Activated naive CD4-positive, alpha-beta T cell treated with anti-CD3 and anti-CD28 coated beads, Interleukin-2, amount 50 U/mL, for 24 hours (primary cell): ENCODE measurements at regions not wholly inside any gene's neighbourhood (a gene's known extent, or its start where the extent isn't known, plus 50 kb on each side); places are given as distances from the start of the nearest gene placed in this dataset.

ENCODE experiments used
- H3K27ac Mint-ChIP-seq: one replicate; pipeline ENCODE4 v1.8.0; 2021; ENCODE audit warnings: mild to moderate bottlenecking, mixed read lengths
- H3K27me3 Mint-ChIP-seq: one replicate; pipeline ENCODE4 v1.8.0; 2021; ENCODE audit warnings: mixed read lengths
- H3K36me3 Mint-ChIP-seq: one replicate; pipeline ENCODE4 v1.8.0; 2021; ENCODE audit warnings: mixed read lengths
- H3K4me1 Mint-ChIP-seq: one replicate; pipeline ENCODE4 v1.8.0; 2021; ENCODE audit warnings: mixed read lengths
- H3K4me3 Mint-ChIP-seq: one replicate; pipeline ENCODE4 v1.8.0; 2021; ENCODE audit warnings: mild to moderate bottlenecking, mixed read lengths
- H3K9me3 Mint-ChIP-seq: one replicate; pipeline ENCODE4 v1.8.0; 2021; ENCODE audit warnings: mixed read lengths

- Mint-ChIP-seq H3K36me3 (no peaks in the 10 kb centered on the region), H3K4me3 (no peak overlapping the region)
Observed at GRCh38 chr10:8990280-8990987, 935.9 kb downstream of the GATA3 start.

GRCh38 chr10:8992009-8992408 lies 937.5 kb downstream of the GATA3 start:
- H3K4me3 Mint-ChIP-seq = no peak overlapping the region
- H3K36me3 Mint-ChIP-seq = no peaks in the 10 kb centered on the region
- no peak overlapping the region for H3K27ac Mint-ChIP-seq
- H3K9me3 Mint-ChIP-seq = no peaks in the 10 kb centered on the region
- no peaks in the 10 kb centered on the region for H3K27me3 Mint-ChIP-seq
- H3K4me1 Mint-ChIP-seq = peaks cover 11% of the 10 kb centered on the region

More at GRCh38 chr10:8990280-8990987, 935.9 kb downstream of the GATA3 start:
- H3K27me3 Mint-ChIP-seq = no peaks in the 10 kb centered on the region
- no peaks in the 10 kb centered on the region for H3K9me3 Mint-ChIP-seq
- H3K4me1 Mint-ChIP-seq = peaks cover 11% of the 10 kb centered on the region
- no peak overlapping the region for H3K27ac Mint-ChIP-seq

- Mint-ChIP-seq H3K36me3 (no peaks in the 10 kb centered on the region), H3K9me3 (no peaks in the 10 kb centered on the region), H3K27ac (no peak overlapping the region), H3K4me1 (peaks cover 11% of the 10 kb centered on the region), H3K4me3 (no peak overlapping the region), H3K27me3 (no peaks in the 10 kb centered on the region)
Observed at GRCh38 chr10:8993864-8994263, 939.4 kb downstream of the GATA3 start.

- H3K36me3 Mint-ChIP-seq = no peaks in the 10 kb centered on the region
- H3K4me1 Mint-ChIP-seq = no peaks in the 10 kb centered on the region
- H3K4me3 Mint-ChIP-seq = no peak overlapping the region
- no peaks in the 10 kb centered on the region for H3K9me3 Mint-ChIP-seq
- no peaks in the 10 kb centered on the region for H3K27me3 Mint-ChIP-seq
- H3K27ac Mint-ChIP-seq = no peak overlapping the region
Observed at GRCh38 chr10:8998751-8999150, 944.3 kb downstream of the GATA3 start.

GRCh38 chr10:9003122-9003521 lies 948.6 kb downstream of the GATA3 start:
- Mint-ChIP-seq H3K9me3 (no peaks in the 10 kb centered on the region), H3K4me3 (no peak overlapping the region), H3K4me1 (peaks cover 26% of the 10 kb centered on the region), H3K27ac (no peak overlapping the region), H3K27me3 (no peaks in the 10 kb centered on the region), H3K36me3 (no peaks in the 10 kb centered on the region)

- no peaks in the 10 kb centered on the region for H3K27me3 Mint-ChIP-seq
- H3K36me3 Mint-ChIP-seq = no peaks in the 10 kb centered on the region
- no peak overlapping the region for H3K27ac Mint-ChIP-seq
- H3K9me3 Mint-ChIP-seq = no peaks in the 10 kb centered on the region
- no peak overlapping the region for H3K4me3 Mint-ChIP-seq
- H3K4me1 Mint-ChIP-seq = peaks cover 40% of the 10 kb centered on the region
Observed at GRCh38 chr10:9004736-9005135, 950.2 kb downstream of the GATA3 start.

- Mint-ChIP-seq H3K36me3 (no peaks in the 10 kb centered on the region), H3K9me3 (no peaks in the 10 kb centered on the region), H3K27ac (no peak overlapping the region), H3K4me1 (peaks cover 56% of the 10 kb centered on the region), H3K27me3 (no peaks in the 10 kb centered on the region), H3K4me3 (no peak overlapping the region)
Observed at GRCh38 chr10:9009505-9009904, 955.0 kb downstream of the GATA3 start.

- Mint-ChIP-seq H3K27me3 (no peaks in the 10 kb centered on the region), H3K27ac (peak overlapping the region; percentile 23), H3K9me3 (no peaks in the 10 kb centered on the region), H3K36me3 (no peaks in the 10 kb centered on the region), H3K4me3 (peak overlapping the region; percentile 11), H3K4me1 (peaks cover 60% of the 10 kb centered on the region)
Observed at GRCh38 chr10:9010093-9010492, 955.6 kb downstream of the GATA3 start.

- Mint-ChIP-seq H3K4me3 (no peak overlapping the region), H3K27me3 (no peaks in the 10 kb centered on the region), H3K36me3 (no peaks in the 10 kb centered on the region), H3K9me3 (no peaks in the 10 kb centered on the region), H3K4me1 (peaks cover 55% of the 10 kb centered on the region), H3K27ac (no peak overlapping the region)
Observed at GRCh38 chr10:9010931-9011670, 956.6 kb downstream of the GATA3 start.

GRCh38 chr10:9012312-9012711 lies 957.8 kb downstream of the GATA3 start:
- H3K9me3 Mint-ChIP-seq = no peaks in the 10 kb centered on the region
- H3K27me3 Mint-ChIP-seq = no peaks in the 10 kb centered on the region
- no peaks in the 10 kb centered on the region for H3K36me3 Mint-ChIP-seq
- no peak overlapping the region for H3K27ac Mint-ChIP-seq
- no peak overlapping the region for H3K4me3 Mint-ChIP-seq
- H3K4me1 Mint-ChIP-seq = peaks cover 44% of the 10 kb centered on the region

GRCh38 chr10:9015005-9015404 lies 960.5 kb downstream of the GATA3 start:
- H3K4me1 Mint-ChIP-seq = peaks cover 20% of the 10 kb centered on the region
- H3K27me3 Mint-ChIP-seq = no peaks in the 10 kb centered on the region
- no peaks in the 10 kb centered on the region for H3K9me3 Mint-ChIP-seq
- H3K27ac Mint-ChIP-seq = no peak overlapping the region
- H3K4me3 Mint-ChIP-seq = no peak overlapping the region
- no peaks in the 10 kb centered on the region for H3K36me3 Mint-ChIP-seq

- no peak overlapping the region for H3K4me3 Mint-ChIP-seq
- H3K27me3 Mint-ChIP-seq = no peaks in the 10 kb centered on the region
- H3K27ac Mint-ChIP-seq = no peak overlapping the region
- no peaks in the 10 kb centered on the region for H3K9me3 Mint-ChIP-seq
- peaks cover 15% of the 10 kb centered on the region for H3K4me1 Mint-ChIP-seq
- H3K36me3 Mint-ChIP-seq = no peaks in the 10 kb centered on the region
Observed at GRCh38 chr10:9015447-9015846, 961.0 kb downstream of the GATA3 start.

GRCh38 chr10:9016930-9017329 lies 962.4 kb downstream of the GATA3 start:
- Mint-ChIP-seq H3K27ac (no peak overlapping the region), H3K9me3 (no peaks in the 10 kb centered on the region), H3K36me3 (no peaks in the 10 kb centered on the region), H3K27me3 (no peaks in the 10 kb centered on the region), H3K4me1 (peaks cover 11% of the 10 kb centered on the region), H3K4me3 (no peak overlapping the region)

GRCh38 chr10:9018195-9019173 lies 964.0 kb downstream of the GATA3 start:
- Mint-ChIP-seq H3K4me1 (peaks cover 15% of the 10 kb centered on the region), H3K27me3 (peaks cover 1% of the 10 kb centered on the region), H3K36me3 (no peaks in the 10 kb centered on the region), H3K27ac (no peak overlapping the region), H3K9me3 (no peaks in the 10 kb centered on the region), H3K4me3 (no peak overlapping the region)

- H3K27ac Mint-ChIP-seq = no peak overlapping the region
- peaks cover 5% of the 10 kb centered on the region for H3K27me3 Mint-ChIP-seq
- H3K4me1 Mint-ChIP-seq = peaks cover 10% of the 10 kb centered on the region
Observed at GRCh38 chr10:9023206-9023605, 968.7 kb downstream of the GATA3 start.

More at GRCh38 chr10:9023206-9023605, 968.7 kb downstream of the GATA3 start:
- no peaks in the 10 kb centered on the region for H3K9me3 Mint-ChIP-seq
- H3K4me3 Mint-ChIP-seq = no peak overlapping the region
- H3K36me3 Mint-ChIP-seq = no peaks in the 10 kb centered on the region
